Activated CD4-positive, alpha-beta T cell treated with anti-CD3 and anti-CD28 coated beads, Interleukin-2, amount 10 ng/mL, durations not matched to agents 7 days and 5 days (primary cell): ENCODE measurements at regions not wholly inside any gene's neighbourhood (a gene's known extent, or its start where the extent isn't known, plus 50 kb on each side); places are given as distances from the start of the nearest gene placed in this dataset.
A peak's percentile ranks its signal among the peaks of the same experiment; 100 is the strongest.

Experiments used
- CTCF ChIA-PET: fragments of 350-600 bp; sonication (Branson Sonifier 250); formaldehyde crosslinking; loops from one replicate; lab custom pipeline; 2021; ENCODE audit warnings: antibody characterized with exemption; lab: Charles Lee
- POLR2A ChIA-PET: fragments of 350-600 bp; sonication (Branson Sonifier 250); formaldehyde crosslinking; loops from one replicate; lab custom pipeline; 2021; ENCODE audit warnings: antibody characterized with exemption; lab: Charles Lee
- DNase-seq: peaks from one replicate; pipeline ENCODE4 v3.0.0-alpha.2; 2020
- H3K27ac Mint-ChIP-seq: one replicate; pipeline ENCODE4 v1.8.0; 2021; ENCODE audit warnings: mild to moderate bottlenecking, moderate library complexity, mixed read lengths
- H3K27me3 Mint-ChIP-seq: one replicate; pipeline ENCODE4 v1.8.0; 2021; ENCODE audit warnings: mixed read lengths
- H3K36me3 Mint-ChIP-seq: one replicate; pipeline ENCODE4 v1.8.0; 2021; ENCODE audit warnings: low read depth, mixed read lengths
- H3K4me1 Mint-ChIP-seq: one replicate; pipeline ENCODE4 v1.8.0; 2021; ENCODE audit warnings: mixed read lengths
- H3K4me3 Mint-ChIP-seq: one replicate; pipeline ENCODE4 v1.8.0; 2021; ENCODE audit warnings: mild to moderate bottlenecking, moderate library complexity, mixed read lengths
- H3K9me3 Mint-ChIP-seq: one replicate; pipeline ENCODE4 v1.8.0; 2021; ENCODE audit warnings: mixed read lengths

GRCh38 chr4:174144106-174144505, 139.4 kb downstream of the FBXO8 start:
- POLR2A ChIA-PET, result no interaction called here
- Mint-ChIP-seq H3K27me3 (peaks cover 11% of the 10 kb centered on the region), H3K27ac (no peak overlapping the region), H3K4me1 (no peaks in the 10 kb centered on the region), H3K4me3 (no peak overlapping the region), H3K36me3 (no peaks in the 10 kb centered on the region), H3K9me3 (no peaks in the 10 kb centered on the region)
- CTCF ChIA-PET, result no interaction called here
- DNase-seq, result no peak

- ChIA-PET POLR2A (no interaction called here), CTCF (no interaction called here)
- no peaks in the 10 kb centered on the region for H3K4me1 Mint-ChIP-seq
- no peak overlapping the region for H3K4me3 Mint-ChIP-seq
- no peaks in the 10 kb centered on the region for H3K9me3 Mint-ChIP-seq
- no peak overlapping the region for H3K27ac Mint-ChIP-seq
- no peak for DNase-seq
- peaks cover 6% of the 10 kb centered on the region for H3K27me3 Mint-ChIP-seq
- H3K36me3 Mint-ChIP-seq, result no peaks in the 10 kb centered on the region
Observed at GRCh38 chr4:174141876-174142275, 141.6 kb downstream of the FBXO8 start.

- no peak for DNase-seq
- H3K27ac Mint-ChIP-seq, result no peak overlapping the region
- POLR2A ChIA-PET, result no interaction called here
Observed at GRCh38 chr4:174138616-174139015, 144.9 kb downstream of the FBXO8 start.

GRCh38 chr4:174137698-174138097, 145.8 kb downstream of the FBXO8 start:
- no peak overlapping the region for H3K4me3 Mint-ChIP-seq
- no peaks in the 10 kb centered on the region for H3K9me3 Mint-ChIP-seq
- no peak for DNase-seq
- ChIA-PET POLR2A (no interaction called here), CTCF (no interaction called here)
- H3K36me3 Mint-ChIP-seq, result no peaks in the 10 kb centered on the region
- H3K27me3 Mint-ChIP-seq, result peaks cover 4% of the 10 kb centered on the region
- H3K4me1 Mint-ChIP-seq, result no peaks in the 10 kb centered on the region
- no peak overlapping the region for H3K27ac Mint-ChIP-seq

More at GRCh38 chr4:174138616-174139015, 144.9 kb downstream of the FBXO8 start:
- Mint-ChIP-seq H3K36me3 (no peaks in the 10 kb centered on the region), H3K4me3 (no peak overlapping the region), H3K9me3 (no peaks in the 10 kb centered on the region), H3K27me3 (peaks cover 4% of the 10 kb centered on the region), H3K4me1 (no peaks in the 10 kb centered on the region)
- CTCF ChIA-PET, result no interaction called here

- Mint-ChIP-seq H3K27me3 (peaks cover 6% of the 10 kb centered on the region), H3K4me3 (no peak overlapping the region), H3K36me3 (no peaks in the 10 kb centered on the region), H3K4me1 (no peaks in the 10 kb centered on the region), H3K27ac (no peak overlapping the region), H3K9me3 (no peaks in the 10 kb centered on the region)
- POLR2A ChIA-PET, result no interaction called here
- CTCF ChIA-PET, result interaction anchor here (0.6 kb wide), 1 partner anchor 848 kb away, joined by 4 read pairs; no protein-coding TSS in a partner anchor
- DNase-seq, result no peak
Observed at GRCh38 chr4:174135936-174136406, 147.5 kb downstream of the FBXO8 start.

GRCh38 chr4:174135530-174135929, 147.9 kb downstream of the FBXO8 start:
- H3K27me3 Mint-ChIP-seq, result peaks cover 6% of the 10 kb centered on the region
- DNase-seq, result no peak
- H3K27ac Mint-ChIP-seq, result no peak overlapping the region
- H3K4me1 Mint-ChIP-seq, result no peaks in the 10 kb centered on the region
- no peak overlapping the region for H3K4me3 Mint-ChIP-seq
- ChIA-PET POLR2A (no interaction called here), CTCF (no interaction called here)
- H3K36me3 Mint-ChIP-seq, result no peaks in the 10 kb centered on the region
- no peaks in the 10 kb centered on the region for H3K9me3 Mint-ChIP-seq

GRCh38 chr4:174134361-174134760, 149.1 kb downstream of the FBXO8 start:
- no peak for DNase-seq
- H3K27ac Mint-ChIP-seq, result no peak overlapping the region
- H3K9me3 Mint-ChIP-seq, result no peaks in the 10 kb centered on the region
- H3K36me3 Mint-ChIP-seq, result no peaks in the 10 kb centered on the region
- no peaks in the 10 kb centered on the region for H3K4me1 Mint-ChIP-seq
- H3K4me3 Mint-ChIP-seq, result no peak overlapping the region
- ChIA-PET CTCF (no interaction called here), POLR2A (no interaction called here)
- peaks cover 8% of the 10 kb centered on the region for H3K27me3 Mint-ChIP-seq

- POLR2A ChIA-PET, result interaction anchor here (0.7 kb wide), 1 partner anchor 714 kb away, joined by 3 read pairs; no protein-coding TSS in a partner anchor
- CTCF ChIA-PET, result no interaction called here
- Mint-ChIP-seq H3K9me3 (no peaks in the 10 kb centered on the region), H3K4me1 (no peaks in the 10 kb centered on the region), H3K4me3 (no peak overlapping the region), H3K36me3 (no peaks in the 10 kb centered on the region), H3K27me3 (peaks cover 8% of the 10 kb centered on the region), H3K27ac (no peak overlapping the region)
- DNase-seq, result no peak
Observed at GRCh38 chr4:174133551-174133950, 149.9 kb downstream of the FBXO8 start.

GRCh38 chr4:174131901-174132300, 151.6 kb downstream of the FBXO8 start:
- Mint-ChIP-seq H3K36me3 (no peaks in the 10 kb centered on the region), H3K4me1 (no peaks in the 10 kb centered on the region), H3K27me3 (peaks cover 4% of the 10 kb centered on the region), H3K9me3 (no peaks in the 10 kb centered on the region), H3K27ac (no peak overlapping the region), H3K4me3 (no peak overlapping the region)
- CTCF ChIA-PET, result no interaction called here
- POLR2A ChIA-PET, result interaction anchor here (0.6 kb wide), 1 partner anchor 97 kb away, joined by 3 read pairs; no protein-coding TSS in a partner anchor
- DNase-seq, result no peak

- Mint-ChIP-seq H3K4me3 (no peak overlapping the region), H3K27ac (no peak overlapping the region), H3K9me3 (no peaks in the 10 kb centered on the region), H3K4me1 (no peaks in the 10 kb centered on the region), H3K27me3 (peaks cover 35% of the 10 kb centered on the region), H3K36me3 (no peaks in the 10 kb centered on the region)
- ChIA-PET CTCF (no interaction called here), POLR2A (no interaction called here)
- DNase-seq, result no peak
Observed at GRCh38 chr4:174122705-174123104, 160.8 kb downstream of the FBXO8 start.

- ChIA-PET POLR2A (no interaction called here), CTCF (no interaction called here)
- Mint-ChIP-seq H3K27ac (no peak overlapping the region), H3K9me3 (no peaks in the 10 kb centered on the region), H3K36me3 (no peaks in the 10 kb centered on the region), H3K4me1 (no peaks in the 10 kb centered on the region), H3K27me3 (peaks cover 31% of the 10 kb centered on the region), H3K4me3 (no peak overlapping the region)
- peak; percentile 30 for DNase-seq
Observed at GRCh38 chr4:174120446-174121295, 162.8 kb downstream of the FBXO8 start.

GRCh38 chr4:174119830-174120229, 163.6 kb downstream of the FBXO8 start:
- DNase-seq, result no peak
- Mint-ChIP-seq H3K27ac (no peak overlapping the region), H3K4me3 (no peak overlapping the region), H3K27me3 (peaks cover 27% of the 10 kb centered on the region), H3K9me3 (no peaks in the 10 kb centered on the region), H3K36me3 (no peaks in the 10 kb centered on the region), H3K4me1 (no peaks in the 10 kb centered on the region)
- POLR2A ChIA-PET, result no interaction called here
- CTCF ChIA-PET, result no interaction called here

- no peaks in the 10 kb centered on the region for H3K36me3 Mint-ChIP-seq
- CTCF ChIA-PET, result no interaction called here
- H3K27me3 Mint-ChIP-seq, result peaks cover 25% of the 10 kb centered on the region
- POLR2A ChIA-PET, result no interaction called here
- no peaks in the 10 kb centered on the region for H3K9me3 Mint-ChIP-seq
- DNase-seq, result no peak
- no peak overlapping the region for H3K4me3 Mint-ChIP-seq
- no peak overlapping the region for H3K27ac Mint-ChIP-seq
- no peaks in the 10 kb centered on the region for H3K4me1 Mint-ChIP-seq
Observed at GRCh38 chr4:174119051-174119450, 164.4 kb downstream of the FBXO8 start.
